Sigmoid colon (tissue), 6 donors: ENCODE measurements at regions not wholly inside any gene's neighbourhood (a gene's known extent, or its start where the extent isn't known, plus 50 kb on each side); places are given as distances from the start of the nearest gene placed in this dataset.

ENCODE experiments used
- DNase-seq: peaks from one replicate; pipeline ENCODE4 v3.0.0-alpha.2; 2019
- H3K27ac ChIP-seq, 4 donors: fragments of 200-600 bp; sonication (generic); one replicate each; pipeline ENCODE4 v1.5.1; 2016 to 2019; ENCODE audit warnings: mild to moderate bottlenecking in 1 of 4
- H3K27me3 ChIP-seq, 3 donors: fragments of 200-600 bp; sonication (generic); one replicate each; pipeline ENCODE4 v1.5.1; 2019; ENCODE audit warnings: mild to moderate bottlenecking in 1 of 3
- H3K36me3 ChIP-seq, 4 donors: fragments of 200-600 bp; sonication (generic); one replicate each; pipeline ENCODE4 v1.5.1; 2016 to 2019
- H3K4me1 ChIP-seq, 4 donors: fragments of 200-600 bp; sonication (generic); one replicate each; pipeline ENCODE4 v1.5.1; 2017 to 2019
- H3K4me3 ChIP-seq, 4 donors: fragments of 200-600 bp; sonication (generic); one replicate each; pipeline ENCODE4 v1.5.1; 2017 to 2019; ENCODE audit warnings: mild to moderate bottlenecking in 2 of 4, moderate library complexity in 1 of 4
- H3K9me3 ChIP-seq, 4 donors: fragments of 200-600 bp in 3 of 4; sonication (generic) in 3 of 4; one replicate each; pipeline versions ENCODE4 v1.5.1 to v1.6.1; 2013 to 2019
- CTCF ChIP-seq, 4 experiments: fragments of 450-650 bp in 3 of 4; fragments of 200-600 bp in 1 of 4; IDR thresholded peaks; one replicate each; pipeline ENCODE4 v1.5.1; 2016 to 2019; ENCODE audit warnings: antibody characterized with exemption in 4 of 4, mild to moderate bottlenecking in 3 of 4, moderate library complexity in 2 of 4
- EP300 ChIP-seq, 4 donors: sonication (generic); formaldehyde crosslinking; IDR thresholded peaks; one replicate each; pipeline ENCODE4 v1.6.1; 2017; ENCODE audit warnings: antibody characterized with exemption in 4 of 4
- POLR2A ChIP-seq, 2 donors: fragments of 450-650 bp; IDR thresholded peaks; one replicate each; pipeline ENCODE4 v1.6.1; 2016; ENCODE audit warnings: antibody characterized with exemption in 2 of 2, mild to moderate bottlenecking in 2 of 2, moderate library complexity in 2 of 2
- POLR2AphosphoS5 ChIP-seq, 4 donors: sonication (generic); formaldehyde crosslinking; IDR thresholded peaks; one replicate each; pipeline ENCODE4 v1.6.1; 2017; ENCODE audit warnings: antibody characterized with exemption in 4 of 4
- WGBS, 2 donors: extraction: QIAGEN DNeasy Blood & Tissue Kit; methylation state at CpG; one replicate each; pipeline ENCODE4 v1.1.7; 2013; 5-methylcytosine and 5-hydroxymethylcytosine counted together
- intact Hi-C: fragments of 100-400 bp; cut with DNase I; formaldehyde crosslinking; loops from one replicate; pipeline ENCODE4 v1.15.1; 2023
- donor health status: healthy with polysubstance abuse.
- donor health status: healthy.

GRCh38 chr6:26158581-26159356 lies 71.5 kb downstream of the HFE start:
- peak; percentile 89 for DNase-seq
- WGBS, 2 donors = 0% methylated on average over 21 of the region's 21 CpGs
- Histone ChIP-seq H3K27me3 (no peaks in the 10 kb centered on the region), H3K9me3 (no peaks in the 10 kb centered on the region), H3K4me1 (peaks cover 0 to 22% (median 9%) of the 10 kb centered on the region in 4 donors), H3K36me3 (no peaks in the 10 kb centered on the region), H3K27ac (peak overlapping the region; percentile 94 to 100 (median 98)), H3K4me3 (peak overlapping the region; percentile 52 to 86 (median 68))
- TF ChIP-seq CTCF (IDR thresholded peaks at IDR 0.05) (no peak), POLR2A (IDR thresholded peaks at IDR 0.05) (peak; percentile 13 to 73), EP300 (IDR thresholded peaks at IDR 0.05) (no peak)
- intact Hi-C loops = loop anchor here (5.0 to 10.0 kb wide), 5 partner anchors 54 to 1316 kb away; partner anchors contain the start of gene ZNF184

GRCh38 chr6:26159357-26160273 lies 72.4 kb downstream of the HFE start:
- intact Hi-C loops = loop anchor here (5.0 to 10.0 kb wide), 5 partner anchors 55 to 1315 kb away; partner anchors contain the start of gene ZNF184
- Histone ChIP-seq H3K36me3 (peaks cover 0 to 6% (median 0%) of the 10 kb centered on the region in 4 donors), H3K27me3 (no peaks in the 10 kb centered on the region), H3K4me1 (peaks cover 0 to 22% (median 9%) of the 10 kb centered on the region in 4 donors), H3K9me3 (no peaks in the 10 kb centered on the region), H3K27ac (peak overlapping the region; percentile 94 to 100 (median 98)), H3K4me3 (peak overlapping the region; percentile 52 to 86 (median 68))
- WGBS, 2 donors = 7 to 16% methylated on average over 13 of the region's 13 CpGs
- TF ChIP-seq EP300 (IDR thresholded peaks at IDR 0.05) (no peak), POLR2AphosphoS5 (IDR thresholded peaks at IDR 0.05) (peak in 2 of 4 donors; percentile 39 to 50)
- DNase-seq = no peak

- DNase-seq = no peak
- peaks cover 0 to 6% (median 0%) of the 10 kb centered on the region in 4 donors for H3K36me3 ChIP-seq
- no peak overlapping the region for H3K4me3 ChIP-seq
- H3K27me3 ChIP-seq = no peaks in the 10 kb centered on the region
- 81 to 93% methylated on average over 3 of the region's 3 CpGs for WGBS, 2 donors
- H3K4me1 ChIP-seq = peaks cover 0 to 22% (median 6%) of the 10 kb centered on the region in 4 donors
- no peak for TF ChIP-seq POLR2AphosphoS5 (IDR thresholded peaks at IDR 0.05)
- no peak for TF ChIP-seq POLR2A (IDR thresholded peaks at IDR 0.05)
- no peak for TF ChIP-seq CTCF (IDR thresholded peaks at IDR 0.05)
- TF ChIP-seq EP300 (IDR thresholded peaks at IDR 0.05) = no peak
- H3K27ac ChIP-seq = no peak overlapping the region
- H3K9me3 ChIP-seq = no peaks in the 10 kb centered on the region
- intact Hi-C loops = no loop called here
Measured at GRCh38 chr6:26161322-26161721, 74.1 kb downstream of the HFE start.

GRCh38 chr6:26162399-26162798 lies 75.2 kb downstream of the HFE start:
- Histone ChIP-seq H3K27me3 (no peaks in the 10 kb centered on the region), H3K9me3 (no peaks in the 10 kb centered on the region), H3K27ac (no peak overlapping the region), H3K4me3 (no peak overlapping the region), H3K4me1 (peaks cover 0 to 13% (median 6%) of the 10 kb centered on the region in 4 donors), H3K36me3 (peaks cover 0 to 6% (median 0%) of the 10 kb centered on the region in 4 donors)
- TF ChIP-seq POLR2AphosphoS5 (IDR thresholded peaks at IDR 0.05) (no peak), CTCF (IDR thresholded peaks at IDR 0.05) (no peak), POLR2A (IDR thresholded peaks at IDR 0.05) (no peak), EP300 (IDR thresholded peaks at IDR 0.05) (no peak)
- DNase-seq = no peak
- intact Hi-C loops = no loop called here
- WGBS, 2 donors = 93 to 94% methylated on average over 7 of the region's 7 CpGs
